WTC11 (cell line): ENCODE measurements at regions not wholly inside any gene's neighbourhood (a gene's known extent, or its start where the extent isn't known, plus 50 kb on each side); places are given as distances from the start of the nearest gene placed in this dataset.

Experiments
- ATAC-seq: fragments of 200-7000 bp; cut with Tn5 transposase; 2 replicates; pipeline ENCODE4 v1.10.0; 2021; ENCODE audit warnings: mild to moderate bottlenecking, moderate library complexity
- CTCF ChIA-PET: fragments of 300-600 bp; sonication (Branson Sonifier 250); formaldehyde crosslinking; loops from one replicate; lab custom pipeline; 2021; ENCODE audit warnings: antibody characterized with exemption; lab: Charles Lee
- POLR2A ChIA-PET: fragments of 350-600 bp; sonication (Branson Sonifier 250); formaldehyde crosslinking; loops from one replicate; lab custom pipeline; 2021; ENCODE audit warnings: antibody characterized with exemption; lab: Charles Lee
- DNase-seq: peaks from one replicate; pipeline ENCODE4 v3.0.0; 2021; ENCODE audit warnings: low spot score
- H3K27ac Mint-ChIP-seq: 2 replicates; pipeline ENCODE4 v1.8.0; 2021; ENCODE audit warnings: mixed read lengths
- H3K27me3 Mint-ChIP-seq: 2 replicates; pipeline ENCODE4 v1.8.0; 2021; ENCODE audit warnings: low read depth, mild to moderate bottlenecking, moderate library complexity, mixed read lengths
- H3K36me3 Mint-ChIP-seq: 2 replicates; pipeline ENCODE4 v1.8.0; 2021; ENCODE audit warnings: mixed read lengths
- H3K4me1 Mint-ChIP-seq: 2 replicates; pipeline ENCODE4 v1.8.0; 2022; ENCODE audit warnings: mixed read lengths
- H3K4me3 Mint-ChIP-seq: 2 replicates; pipeline ENCODE4 v1.8.0; 2021; ENCODE audit warnings: mild to moderate bottlenecking, moderate library complexity, mixed read lengths
- H3K9me3 Mint-ChIP-seq: 2 replicates; pipeline ENCODE4 v1.8.0; 2021; ENCODE audit warnings: mixed read lengths
- AFF4 ChIP-seq: sonication (generic); formaldehyde crosslinking; IDR thresholded peaks from 2 replicates; pipeline ENCODE4 v1.8.1; 2023; ENCODE audit warnings: mild to moderate bottlenecking, missing genetic modification reagents, borderline replicate concordance
- ATF1 ChIP-seq: sonication (generic); formaldehyde crosslinking; IDR thresholded peaks from 2 replicates; pipeline ENCODE4 v1.8.1; 2023; ENCODE audit warnings: mild to moderate bottlenecking, moderate library complexity, missing genetic modification reagents
- CBFB ChIP-seq: sonication (generic); formaldehyde crosslinking; IDR thresholded peaks from 2 replicates; pipeline ENCODE4 v1.8.1; 2022; ENCODE audit warnings: mild to moderate bottlenecking, low read depth, missing genetic modification reagents
- ELF4 ChIP-seq: sonication (generic); formaldehyde crosslinking; IDR thresholded peaks from 2 replicates; pipeline ENCODE4 v1.8.1; 2022; ENCODE audit warnings: low read depth, mild to moderate bottlenecking, moderate library complexity, missing genetic modification reagents
- FOXJ3 ChIP-seq: sonication (generic); formaldehyde crosslinking; IDR thresholded peaks from 2 replicates; pipeline ENCODE4 v1.9.0; 2021; ENCODE audit warnings: missing genetic modification reagents, mild to moderate bottlenecking, borderline replicate concordance
- GRHL2 ChIP-seq: fragments of 250-450 bp; sonication (Bioruptor Pico); IDR thresholded peaks from 2 replicates; pipeline ENCODE4 v1.8.0; 2022; ENCODE audit warnings: mild to moderate bottlenecking, moderate library complexity; ENCODE audit not compliant: insufficient replicate concordance, severe bottlenecking
- HMGA2 ChIP-seq: fragments of 250-450 bp; sonication (Bioruptor Pico); IDR thresholded peaks from 2 replicates; pipeline ENCODE4 v1.4.0; 2021; ENCODE audit warnings: mild to moderate bottlenecking, moderate library complexity
- JUN ChIP-seq: sonication (generic); formaldehyde crosslinking; IDR thresholded peaks from 2 replicates; pipeline ENCODE4 v1.8.0; 2023; ENCODE audit warnings: mild to moderate bottlenecking, missing genetic modification reagents
- NR3C1 ChIP-seq: sonication (generic); formaldehyde crosslinking; conservative IDR thresholded peaks from 2 replicates; pipeline ENCODE4 v1.8.1; 2023; ENCODE audit warnings: low read depth, mild to moderate bottlenecking, missing genetic modification reagents
- PREB ChIP-seq: sonication (generic); formaldehyde crosslinking; IDR thresholded peaks from 2 replicates; pipeline ENCODE4 v1.8.1; 2022; ENCODE audit warnings: mild to moderate bottlenecking, missing genetic modification reagents, moderate library complexity, borderline replicate concordance
- RELA ChIP-seq: sonication (generic); formaldehyde crosslinking; IDR thresholded peaks from 2 replicates; pipeline ENCODE4 v1.8.1; 2022; ENCODE audit warnings: missing genetic modification reagents, mild to moderate bottlenecking, borderline replicate concordance
- SP1 ChIP-seq: sonication (generic); formaldehyde crosslinking; conservative IDR thresholded peaks from 2 replicates; pipeline ENCODE4 v1.8.1; 2022; ENCODE audit warnings: missing genetic modification reagents
- TEAD4 ChIP-seq: sonication (generic); formaldehyde crosslinking; IDR thresholded peaks from 2 replicates; pipeline ENCODE4 v1.8.0; 2022; ENCODE audit warnings: mild to moderate bottlenecking, missing genetic modification reagents
- USF2 ChIP-seq: sonication (generic); formaldehyde crosslinking; IDR thresholded peaks from 2 replicates; pipeline ENCODE4 v1.8.1; 2023; ENCODE audit warnings: mild to moderate bottlenecking, missing genetic modification reagents, moderate library complexity
- ZNF263 ChIP-seq: sonication (generic); formaldehyde crosslinking; IDR thresholded peaks from 2 replicates; pipeline ENCODE4 v1.8.1; 2022; ENCODE audit warnings: low read depth, mild to moderate bottlenecking, moderate library complexity, missing genetic modification reagents
- ZNF317 ChIP-seq: sonication (generic); formaldehyde crosslinking; IDR thresholded peaks from 2 replicates; pipeline ENCODE4 v1.8.1; 2023; ENCODE audit warnings: low read depth, mild to moderate bottlenecking, moderate library complexity, missing genetic modification reagents, borderline replicate concordance
- TF ChIP-seq, protein P1 (sequence below): sonication (generic); formaldehyde crosslinking; IDR thresholded peaks from 2 replicates; pipeline ENCODE4 v1.8.0; 2023; ENCODE audit warnings: missing genetic modification reagents, mild to moderate bottlenecking, borderline replicate concordance
- TF ChIP-seq, protein P2 (sequence below): sonication (generic); formaldehyde crosslinking; IDR thresholded peaks from 2 replicates; pipeline ENCODE4 v1.8.0; 2023; ENCODE audit warnings: missing genetic modification reagents
- TF ChIP-seq, protein P3 (sequence below): sonication (generic); formaldehyde crosslinking; IDR thresholded peaks from 2 replicates; pipeline ENCODE4 v1.8.0; 2023; ENCODE audit warnings: mild to moderate bottlenecking, missing genetic modification reagents
- TF ChIP-seq, protein P4 (sequence below): fragments of 200-600 bp; IDR thresholded peaks from 2 replicates; pipeline ENCODE4 v1.8.0; 2022; ENCODE audit warnings: antibody characterized with exemption

DNA sequence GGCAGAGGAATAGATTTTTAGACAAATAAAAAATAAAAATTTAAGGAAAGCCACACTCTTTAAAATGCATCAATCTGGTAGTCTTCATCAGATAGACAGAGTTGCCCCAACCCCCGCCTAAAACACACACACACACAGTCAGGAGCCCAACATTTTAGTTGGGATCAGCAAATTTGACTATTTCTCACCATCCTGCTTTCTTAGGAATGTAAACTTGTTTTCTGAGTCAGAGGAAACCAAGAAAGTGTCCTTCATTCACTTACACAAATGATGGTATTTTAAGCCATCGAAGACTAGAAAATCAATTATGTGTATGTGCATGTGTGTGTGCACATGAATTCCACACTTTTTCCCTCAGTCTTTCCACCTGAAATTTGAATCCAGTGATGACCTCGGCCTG lies 1657.5 kb downstream of the SLITRK1 start (continued):
- TF ChIP-seq, protein P1, sequence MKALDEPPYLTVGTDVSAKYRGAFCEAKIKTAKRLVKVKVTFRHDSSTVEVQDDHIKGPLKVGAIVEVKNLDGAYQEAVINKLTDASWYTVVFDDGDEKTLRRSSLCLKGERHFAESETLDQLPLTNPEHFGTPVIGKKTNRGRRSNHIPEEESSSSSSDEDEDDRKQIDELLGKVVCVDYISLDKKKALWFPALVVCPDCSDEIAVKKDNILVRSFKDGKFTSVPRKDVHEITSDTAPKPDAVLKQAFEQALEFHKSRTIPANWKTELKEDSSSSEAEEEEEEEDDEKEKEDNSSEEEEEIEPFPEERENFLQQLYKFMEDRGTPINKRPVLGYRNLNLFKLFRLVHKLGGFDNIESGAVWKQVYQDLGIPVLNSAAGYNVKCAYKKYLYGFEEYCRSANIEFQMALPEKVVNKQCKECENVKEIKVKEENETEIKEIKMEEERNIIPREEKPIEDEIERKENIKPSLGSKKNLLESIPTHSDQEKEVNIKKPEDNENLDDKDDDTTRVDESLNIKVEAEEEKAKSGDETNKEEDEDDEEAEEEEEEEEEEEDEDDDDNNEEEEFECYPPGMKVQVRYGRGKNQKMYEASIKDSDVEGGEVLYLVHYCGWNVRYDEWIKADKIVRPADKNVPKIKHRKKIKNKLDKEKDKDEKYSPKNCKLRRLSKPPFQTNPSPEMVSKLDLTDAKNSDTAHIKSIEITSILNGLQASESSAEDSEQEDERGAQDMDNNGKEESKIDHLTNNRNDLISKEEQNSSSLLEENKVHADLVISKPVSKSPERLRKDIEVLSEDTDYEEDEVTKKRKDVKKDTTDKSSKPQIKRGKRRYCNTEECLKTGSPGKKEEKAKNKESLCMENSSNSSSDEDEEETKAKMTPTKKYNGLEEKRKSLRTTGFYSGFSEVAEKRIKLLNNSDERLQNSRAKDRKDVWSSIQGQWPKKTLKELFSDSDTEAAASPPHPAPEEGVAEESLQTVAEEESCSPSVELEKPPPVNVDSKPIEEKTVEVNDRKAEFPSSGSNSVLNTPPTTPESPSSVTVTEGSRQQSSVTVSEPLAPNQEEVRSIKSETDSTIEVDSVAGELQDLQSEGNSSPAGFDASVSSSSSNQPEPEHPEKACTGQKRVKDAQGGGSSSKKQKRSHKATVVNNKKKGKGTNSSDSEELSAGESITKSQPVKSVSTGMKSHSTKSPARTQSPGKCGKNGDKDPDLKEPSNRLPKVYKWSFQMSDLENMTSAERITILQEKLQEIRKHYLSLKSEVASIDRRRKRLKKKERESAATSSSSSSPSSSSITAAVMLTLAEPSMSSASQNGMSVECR (CRISPR knock-in tag) = no peak
- TF ChIP-seq JUN (CRISPR knock-in tag) (no peak), ATF1 (no peak), FOXJ3 (no peak), SP1 (CRISPR knock-in tag) (no peak), ZNF263 (CRISPR knock-in tag) (no peak), AFF4 (CRISPR knock-in tag) (no peak), CBFB (CRISPR knock-in tag) (no peak), ZNF317 (CRISPR knock-in tag) (no peak), GRHL2 (no peak), USF2 (no peak)
- TF ChIP-seq, protein P2, sequence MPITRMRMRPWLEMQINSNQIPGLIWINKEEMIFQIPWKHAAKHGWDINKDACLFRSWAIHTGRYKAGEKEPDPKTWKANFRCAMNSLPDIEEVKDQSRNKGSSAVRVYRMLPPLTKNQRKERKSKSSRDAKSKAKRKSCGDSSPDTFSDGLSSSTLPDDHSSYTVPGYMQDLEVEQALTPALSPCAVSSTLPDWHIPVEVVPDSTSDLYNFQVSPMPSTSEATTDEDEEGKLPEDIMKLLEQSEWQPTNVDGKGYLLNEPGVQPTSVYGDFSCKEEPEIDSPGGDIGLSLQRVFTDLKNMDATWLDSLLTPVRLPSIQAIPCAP = no peak
- TF ChIP-seq, protein P3, sequence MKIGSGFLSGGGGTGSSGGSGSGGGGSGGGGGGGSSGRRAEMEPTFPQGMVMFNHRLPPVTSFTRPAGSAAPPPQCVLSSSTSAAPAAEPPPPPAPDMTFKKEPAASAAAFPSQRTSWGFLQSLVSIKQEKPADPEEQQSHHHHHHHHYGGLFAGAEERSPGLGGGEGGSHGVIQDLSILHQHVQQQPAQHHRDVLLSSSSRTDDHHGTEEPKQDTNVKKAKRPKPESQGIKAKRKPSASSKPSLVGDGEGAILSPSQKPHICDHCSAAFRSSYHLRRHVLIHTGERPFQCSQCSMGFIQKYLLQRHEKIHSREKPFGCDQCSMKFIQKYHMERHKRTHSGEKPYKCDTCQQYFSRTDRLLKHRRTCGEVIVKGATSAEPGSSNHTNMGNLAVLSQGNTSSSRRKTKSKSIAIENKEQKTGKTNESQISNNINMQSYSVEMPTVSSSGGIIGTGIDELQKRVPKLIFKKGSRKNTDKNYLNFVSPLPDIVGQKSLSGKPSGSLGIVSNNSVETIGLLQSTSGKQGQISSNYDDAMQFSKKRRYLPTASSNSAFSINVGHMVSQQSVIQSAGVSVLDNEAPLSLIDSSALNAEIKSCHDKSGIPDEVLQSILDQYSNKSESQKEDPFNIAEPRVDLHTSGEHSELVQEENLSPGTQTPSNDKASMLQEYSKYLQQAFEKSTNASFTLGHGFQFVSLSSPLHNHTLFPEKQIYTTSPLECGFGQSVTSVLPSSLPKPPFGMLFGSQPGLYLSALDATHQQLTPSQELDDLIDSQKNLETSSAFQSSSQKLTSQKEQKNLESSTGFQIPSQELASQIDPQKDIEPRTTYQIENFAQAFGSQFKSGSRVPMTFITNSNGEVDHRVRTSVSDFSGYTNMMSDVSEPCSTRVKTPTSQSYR = no peak

- Mint-ChIP-seq H3K9me3 (peaks cover under 1% of the 10 kb centered on the region; the same call in 1 of the 2 replicates), H3K4me3 (no peak overlapping the region), H3K36me3 (no peaks in the 10 kb centered on the region), H3K27ac (no peak overlapping the region), H3K4me1 (no peaks in the 10 kb centered on the region), H3K27me3 (no peaks in the 10 kb centered on the region)
- ChIA-PET POLR2A (no interaction called here), CTCF (no interaction called here)
- DNase-seq (no peak), ATAC-seq (no peak)
- no peak for TF ChIP-seq HMGA2 (CRISPR knock-in tag)
- no peak for TF ChIP-seq TEAD4
- TF ChIP-seq PREB = no peak
- no peak for TF ChIP-seq NR3C1 (CRISPR knock-in tag)
- no peak for TF ChIP-seq ELF4 (CRISPR knock-in tag)
- no peak for TF ChIP-seq RELA (CRISPR knock-in tag)
- TF ChIP-seq, protein P4, sequence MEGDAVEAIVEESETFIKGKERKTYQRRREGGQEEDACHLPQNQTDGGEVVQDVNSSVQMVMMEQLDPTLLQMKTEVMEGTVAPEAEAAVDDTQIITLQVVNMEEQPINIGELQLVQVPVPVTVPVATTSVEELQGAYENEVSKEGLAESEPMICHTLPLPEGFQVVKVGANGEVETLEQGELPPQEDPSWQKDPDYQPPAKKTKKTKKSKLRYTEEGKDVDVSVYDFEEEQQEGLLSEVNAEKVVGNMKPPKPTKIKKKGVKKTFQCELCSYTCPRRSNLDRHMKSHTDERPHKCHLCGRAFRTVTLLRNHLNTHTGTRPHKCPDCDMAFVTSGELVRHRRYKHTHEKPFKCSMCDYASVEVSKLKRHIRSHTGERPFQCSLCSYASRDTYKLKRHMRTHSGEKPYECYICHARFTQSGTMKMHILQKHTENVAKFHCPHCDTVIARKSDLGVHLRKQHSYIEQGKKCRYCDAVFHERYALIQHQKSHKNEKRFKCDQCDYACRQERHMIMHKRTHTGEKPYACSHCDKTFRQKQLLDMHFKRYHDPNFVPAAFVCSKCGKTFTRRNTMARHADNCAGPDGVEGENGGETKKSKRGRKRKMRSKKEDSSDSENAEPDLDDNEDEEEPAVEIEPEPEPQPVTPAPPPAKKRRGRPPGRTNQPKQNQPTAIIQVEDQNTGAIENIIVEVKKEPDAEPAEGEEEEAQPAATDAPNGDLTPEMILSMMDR = no peak
These were observed 1660.7 kb downstream of the SLITRK1 start for GRCh38 chr13:82221621-82222020.
